Hematopoietic multipotent progenitor cell treated with erythropoietin and hydrocortisone succinate and interleukin-3 and kit ligand, for 15 days (in vitro differentiated cells): ENCODE measurements at regions not wholly inside any gene's neighbourhood (a gene's known extent, or its start where the extent isn't known, plus 50 kb on each side); places are given as distances from the start of the nearest gene placed in this dataset.
"Not testable (repeated sequence)": the region's sequence is repeated elsewhere in the genome, so short reads cannot be mapped to it uniquely, and the experiment has no call there.

Source experiments
- DNase-seq: peaks from one replicate; pipeline ENCODE4 v3.0.0-alpha.2; 2015; ENCODE audit warnings: low spot score

DNA sequence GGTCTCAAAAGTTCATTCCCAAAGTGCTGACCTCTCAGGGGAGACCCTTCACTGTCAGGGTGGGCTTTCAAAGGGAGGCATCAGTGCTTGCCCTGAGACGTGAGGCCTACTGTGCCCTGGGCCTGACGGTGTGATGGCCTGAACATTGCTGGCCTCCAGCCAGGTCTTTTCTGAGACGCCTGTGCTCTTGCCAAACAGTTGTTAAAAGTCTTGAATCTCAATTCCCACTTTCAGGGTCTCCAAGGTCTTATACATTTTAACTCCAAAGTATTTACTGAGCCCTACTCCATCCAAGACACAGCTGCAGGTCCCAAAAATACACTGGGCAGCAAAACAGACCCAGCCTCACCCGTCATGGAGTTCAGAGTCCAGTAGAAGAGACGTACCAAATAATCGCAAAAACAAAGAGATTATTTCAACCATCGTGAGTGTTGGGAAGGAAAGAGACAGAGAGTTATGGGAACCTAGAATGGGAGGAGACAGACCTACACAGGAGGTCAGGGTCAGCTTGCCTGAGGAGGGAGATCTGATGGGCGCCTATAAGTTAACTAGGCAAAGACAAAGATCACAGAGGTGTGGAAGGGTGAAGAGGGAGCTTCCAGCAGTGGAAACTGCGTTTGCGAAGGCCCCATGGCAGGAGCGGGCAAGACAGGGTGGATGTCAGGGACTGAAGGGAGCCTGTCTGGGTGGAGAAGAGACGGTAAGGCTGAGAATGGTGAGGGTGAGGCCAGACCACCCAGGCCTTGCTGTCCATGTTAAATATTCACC, 446.3 kb downstream of the PREX1 start:
- no peak for DNase-seq

DNA sequence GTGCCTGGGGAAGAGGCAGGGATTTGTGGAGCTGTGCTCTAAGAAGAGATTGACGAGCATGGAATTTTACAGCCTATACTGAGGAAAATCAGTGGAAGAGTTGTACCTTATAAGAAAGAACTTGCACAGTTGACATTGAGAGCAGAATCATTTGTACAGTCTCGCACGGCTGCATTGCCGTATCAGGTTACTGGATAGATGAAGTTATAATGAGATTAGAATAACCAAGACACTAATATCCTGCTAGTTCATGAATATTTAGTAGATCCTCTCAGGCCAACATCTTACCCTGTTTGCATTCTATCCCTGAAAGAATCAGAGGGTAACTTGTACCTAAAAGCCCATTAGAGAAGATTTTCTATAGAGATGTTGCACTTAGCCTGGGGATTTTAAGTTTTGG, 447.1 kb downstream of the PREX1 start:
- DNase-seq = no peak

DNA sequence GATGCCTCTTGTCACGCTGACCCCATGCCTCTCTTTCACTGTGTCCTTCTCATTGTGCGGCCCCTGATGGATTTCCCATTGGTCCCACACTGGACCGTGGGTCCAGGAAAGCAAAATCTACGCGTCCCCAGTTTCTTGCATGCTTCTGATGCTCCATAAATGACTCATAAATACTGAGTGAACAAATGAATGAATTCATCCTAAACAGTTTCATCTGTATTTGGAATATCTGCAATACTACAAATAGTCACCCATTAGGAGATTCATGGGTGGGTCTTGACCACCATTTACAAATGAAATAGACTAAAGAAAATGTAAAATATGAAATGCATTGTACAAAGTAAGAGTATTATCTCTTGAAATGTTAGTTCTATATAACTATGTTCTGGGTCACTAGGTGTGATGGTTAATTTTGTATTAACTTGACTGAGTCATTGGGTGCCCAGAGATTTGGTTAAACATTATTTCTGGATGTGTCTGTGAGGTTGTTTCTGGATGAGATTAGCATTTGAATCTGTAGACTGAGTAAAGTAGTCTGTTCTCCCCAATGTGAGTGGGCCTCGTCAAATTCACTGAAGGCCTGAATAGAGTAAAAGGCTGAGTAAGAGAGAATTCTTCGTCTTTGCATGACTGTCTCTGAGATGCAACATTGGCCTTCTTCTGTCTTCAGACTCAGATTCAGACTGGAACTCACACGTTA, 448.7 kb downstream of the PREX1 start:
- no peak for DNase-seq

DNA sequence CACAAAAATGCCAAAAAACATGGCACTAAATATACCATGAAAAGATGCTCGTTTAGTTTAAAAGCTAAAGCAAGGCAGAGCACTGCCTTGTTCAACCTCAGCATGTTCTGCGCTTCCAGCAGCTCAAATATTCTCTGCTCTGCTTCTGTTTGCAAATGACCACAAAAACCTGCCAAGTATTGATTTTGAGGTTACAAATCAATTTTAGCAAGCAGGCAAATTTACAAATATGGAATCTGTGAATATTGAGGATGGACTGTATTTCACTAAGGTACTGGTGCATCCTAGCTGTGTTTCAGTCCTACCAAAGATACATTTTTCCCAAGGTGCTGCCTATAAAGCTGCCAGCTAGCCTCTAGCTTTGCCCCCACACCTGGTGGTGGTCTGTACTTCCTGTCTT, 449.9 kb downstream of the PREX1 start:
- DNase-seq = no peak

DNA sequence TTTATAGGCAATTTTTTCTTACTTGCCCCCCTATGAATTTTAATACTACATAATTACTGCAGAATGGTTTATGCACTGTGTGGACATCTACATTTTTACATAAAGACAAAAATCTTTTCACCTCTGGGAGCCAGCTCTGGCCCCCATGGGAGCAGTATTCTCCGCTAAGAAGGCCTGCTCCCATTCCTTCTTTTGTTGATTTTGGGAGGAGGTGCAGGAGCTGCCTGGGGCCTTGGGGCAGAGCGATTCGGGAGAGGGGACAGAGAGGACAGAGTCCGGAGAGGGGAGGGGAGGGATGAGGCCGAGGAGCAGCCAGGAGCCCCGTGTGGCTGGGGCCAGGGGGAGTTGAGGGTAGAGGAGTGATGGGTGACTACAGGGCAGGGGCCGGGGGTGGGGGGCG, 452.0 kb downstream of the PREX1 start:
- no peak for DNase-seq

DNA sequence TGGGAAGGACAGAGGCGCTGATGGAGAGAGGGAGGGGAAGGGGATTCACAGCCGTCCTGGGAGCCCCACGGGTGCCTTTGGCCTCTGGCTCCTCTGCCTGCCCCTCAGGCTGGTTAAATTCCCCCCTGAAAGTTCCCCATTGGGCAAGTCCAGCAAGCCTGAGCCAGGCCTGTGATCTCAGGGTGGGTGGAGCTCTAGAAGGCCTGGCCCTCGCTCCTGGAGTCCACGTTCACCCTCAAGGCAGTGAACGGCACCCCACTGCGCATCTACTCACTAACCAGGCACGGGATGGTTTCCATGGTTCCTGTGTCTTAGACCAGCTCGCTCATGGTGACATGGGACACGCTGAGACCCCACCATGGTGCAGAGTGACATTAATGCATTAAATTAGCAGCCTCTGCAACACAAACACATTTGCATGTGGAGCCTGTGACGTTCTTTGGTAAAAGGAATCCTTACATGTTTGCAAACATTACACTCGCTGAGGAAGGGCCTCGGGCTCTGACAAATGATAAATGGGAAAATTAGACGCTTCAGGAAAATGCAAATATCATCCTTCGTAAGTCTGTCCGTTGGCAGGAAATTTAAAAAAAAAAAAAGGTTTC, 452.7 kb downstream of the PREX1 start:
- DNase-seq = no peak

DNA sequence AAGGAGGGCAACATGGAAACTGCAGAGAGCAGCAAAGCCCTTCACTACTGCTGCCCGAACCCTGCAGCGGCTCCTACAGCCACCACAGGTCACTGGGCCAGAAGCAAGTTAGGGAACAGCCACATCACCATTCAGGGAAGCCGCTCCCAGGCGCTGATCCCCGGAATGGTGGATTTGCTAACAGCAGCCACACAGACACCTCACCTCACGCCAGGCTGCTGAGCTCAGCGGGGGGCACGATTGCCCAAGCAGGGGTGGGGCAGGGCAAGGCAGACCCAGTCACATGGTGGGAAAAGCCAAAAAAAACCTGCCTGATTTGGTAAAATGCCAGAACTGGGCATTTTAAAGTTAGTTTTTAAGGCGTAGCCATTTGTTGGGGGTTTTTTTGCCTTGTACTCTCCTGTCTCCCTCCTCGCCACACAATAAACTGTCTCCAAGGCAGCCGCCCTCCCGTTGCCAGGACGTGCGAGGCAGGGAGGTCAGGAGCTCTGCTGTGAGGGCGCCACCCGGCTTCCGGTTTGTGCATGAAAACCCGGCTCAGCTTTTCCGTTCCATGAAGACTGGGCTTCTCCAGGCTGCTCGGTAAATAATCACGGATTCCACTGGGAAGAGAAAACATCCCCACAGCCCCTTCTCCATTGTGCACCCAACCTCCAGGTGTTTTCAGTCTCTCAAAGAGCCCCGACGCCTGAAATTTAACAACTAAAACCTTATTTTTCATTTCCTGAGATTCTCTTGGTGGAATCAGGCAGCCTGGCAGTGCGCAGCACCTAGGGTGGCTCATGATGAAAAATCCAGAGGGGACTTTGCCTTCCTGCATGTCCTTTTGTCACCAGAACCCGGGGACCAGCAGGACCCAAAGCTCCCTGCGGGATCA, 453.5 kb downstream of the PREX1 start:
- DNase-seq = not testable (repeated sequence)

DNA sequence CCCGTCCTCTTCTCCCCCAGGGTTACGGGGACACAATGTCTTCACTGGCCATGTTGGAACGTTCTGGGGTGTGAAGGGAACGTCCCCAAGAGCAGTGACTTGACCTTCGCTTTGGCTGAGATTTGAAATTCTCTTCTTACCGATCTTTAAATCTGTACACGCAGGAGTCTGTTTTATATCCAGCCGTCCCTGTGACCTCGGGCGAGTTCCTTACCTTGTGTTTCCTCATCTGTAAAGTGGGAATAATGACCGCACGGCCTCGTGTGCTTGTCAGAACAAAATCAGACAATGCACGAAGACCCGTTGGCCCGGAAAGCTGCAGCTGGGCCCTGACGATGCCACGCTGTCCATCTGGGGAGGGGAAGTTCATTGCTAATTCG, 454.3 kb downstream of the PREX1 start:
- DNase-seq = no peak

DNA sequence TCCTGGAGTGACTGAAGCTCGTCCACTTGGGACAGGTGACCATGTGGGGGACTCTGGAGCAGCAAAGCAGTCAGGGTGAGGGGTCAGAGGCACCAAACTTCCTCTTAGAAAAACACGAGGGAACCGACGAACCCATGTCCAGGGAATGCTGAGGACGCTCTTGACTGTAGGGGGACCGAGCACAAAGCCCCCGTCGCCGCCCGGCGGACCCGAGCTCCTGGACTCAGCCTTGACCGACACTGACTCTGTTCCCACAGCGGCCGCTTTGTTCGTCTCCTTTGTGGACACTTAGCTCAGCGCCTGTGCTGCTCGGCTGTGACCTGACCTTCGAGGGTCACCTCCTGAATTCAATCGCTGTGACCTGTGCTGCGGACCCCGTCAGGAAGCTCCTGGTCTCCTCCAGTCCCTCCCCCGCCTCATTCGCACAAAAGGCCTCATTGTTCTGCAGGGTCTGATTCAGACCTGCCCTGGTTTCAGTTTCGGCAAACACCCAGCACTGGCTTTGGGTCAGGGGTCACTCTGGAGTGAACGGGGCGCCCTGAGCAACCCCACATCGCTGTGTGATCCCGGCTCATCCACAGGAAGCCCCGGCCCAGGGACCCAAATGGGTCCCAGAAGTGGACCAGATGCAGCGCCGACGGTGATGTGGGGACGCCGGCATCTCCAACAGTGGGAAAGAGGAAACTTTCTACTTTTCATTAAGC, 454.8 kb downstream of the PREX1 start:
- not testable (repeated sequence) for DNase-seq

DNA sequence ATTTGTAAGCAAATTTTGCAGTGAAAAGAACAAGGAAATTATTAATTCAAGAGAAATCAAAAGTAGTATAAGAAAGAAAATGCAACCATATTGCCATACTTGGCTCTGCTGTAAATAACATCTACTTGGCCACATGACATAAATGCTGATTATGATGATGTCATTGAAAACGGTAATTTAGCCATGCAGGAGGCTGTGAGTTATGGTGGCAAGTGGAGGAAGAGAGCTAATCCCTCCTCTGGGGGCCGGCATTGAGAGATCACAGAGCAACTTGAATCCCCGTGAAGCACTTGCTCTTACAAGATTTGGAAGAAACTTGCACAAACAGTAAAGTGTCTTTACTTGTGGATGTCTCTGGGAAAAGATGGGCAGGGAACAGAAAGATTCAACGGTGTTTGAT, 456.6 kb downstream of the PREX1 start:
- no peak for DNase-seq

DNA sequence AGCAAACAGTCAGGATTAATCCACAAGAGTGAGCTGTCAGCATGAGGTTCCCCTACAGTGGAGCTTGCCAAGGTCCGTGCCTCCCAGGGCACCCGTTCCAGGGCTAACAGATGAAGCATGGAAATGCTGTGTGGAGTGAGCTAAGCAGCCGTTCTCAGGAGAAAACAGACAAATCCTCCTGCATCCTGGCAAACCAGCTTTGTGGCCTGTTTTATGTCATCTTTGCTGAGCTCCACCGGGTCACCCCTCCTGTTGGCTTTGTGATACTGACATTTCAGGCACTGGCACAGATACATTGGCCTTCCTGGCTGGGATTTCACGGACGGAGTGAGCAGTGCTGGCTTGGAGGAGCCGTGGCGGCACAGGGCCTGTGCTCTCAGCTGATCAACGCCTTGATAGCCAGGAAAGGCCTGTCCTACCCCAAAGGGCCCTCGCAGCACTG, 459.2 kb downstream of the PREX1 start:
- DNase-seq = not testable (repeated sequence)

DNA sequence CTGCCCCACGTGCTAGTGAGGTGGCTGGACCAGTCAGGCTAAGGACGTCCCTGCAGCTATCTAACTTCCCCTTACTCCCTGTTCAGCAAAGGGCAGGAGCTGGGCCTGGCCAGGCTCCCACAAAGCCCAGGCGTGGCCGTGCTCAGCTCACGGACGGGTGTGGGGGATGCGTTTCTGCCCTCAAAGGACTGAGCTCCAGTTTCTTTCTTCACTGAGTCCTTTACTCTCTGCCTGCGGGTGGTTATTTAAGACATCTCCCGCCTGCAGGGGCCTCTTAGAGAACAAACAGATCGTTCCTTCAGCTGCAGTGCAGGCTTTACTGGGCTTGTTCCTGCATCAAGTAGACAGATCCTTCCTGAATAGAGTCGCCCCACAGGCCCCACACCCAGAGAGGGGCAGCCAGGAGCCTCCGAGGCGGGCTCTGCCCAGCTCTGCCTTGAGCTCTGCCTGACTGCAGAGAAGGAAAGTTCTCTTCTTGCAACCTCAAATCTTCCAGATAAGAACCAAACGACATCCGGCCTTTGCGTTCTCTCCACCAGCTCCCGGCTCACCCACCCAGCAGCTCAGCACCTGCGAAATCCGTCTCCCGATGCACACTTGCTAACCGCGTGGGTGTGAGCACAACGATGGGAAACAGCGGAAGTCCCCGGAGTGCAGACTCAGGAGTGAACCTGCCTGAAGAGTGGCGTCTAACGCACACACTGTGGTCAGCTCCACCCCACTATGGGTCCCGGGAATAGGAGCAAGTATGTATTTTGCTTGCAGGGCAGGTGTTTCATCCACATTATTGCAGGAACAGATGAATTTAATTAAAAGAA, 460.0 kb downstream of the PREX1 start:
- not testable (repeated sequence) for DNase-seq

DNA sequence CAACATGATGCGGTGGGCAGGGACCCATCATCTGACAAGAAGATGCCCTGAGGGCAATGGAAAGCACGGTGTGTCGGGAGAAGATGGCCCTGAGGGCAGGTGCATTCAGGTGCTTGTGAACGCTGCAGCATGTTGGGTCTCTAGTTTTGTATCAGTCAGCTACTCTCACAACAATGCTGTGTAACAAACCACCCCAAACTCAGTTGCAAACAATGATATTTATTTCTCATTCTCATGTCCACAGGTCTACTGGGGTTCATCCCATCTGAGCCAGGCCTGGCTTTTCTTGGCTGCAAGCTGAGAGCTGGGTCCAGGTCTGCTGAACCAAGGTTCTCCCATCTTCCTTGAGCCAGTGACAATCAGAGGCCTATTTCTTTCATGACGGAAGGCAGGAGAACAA, 461.6 kb downstream of the PREX1 start:
- no peak for DNase-seq

DNA sequence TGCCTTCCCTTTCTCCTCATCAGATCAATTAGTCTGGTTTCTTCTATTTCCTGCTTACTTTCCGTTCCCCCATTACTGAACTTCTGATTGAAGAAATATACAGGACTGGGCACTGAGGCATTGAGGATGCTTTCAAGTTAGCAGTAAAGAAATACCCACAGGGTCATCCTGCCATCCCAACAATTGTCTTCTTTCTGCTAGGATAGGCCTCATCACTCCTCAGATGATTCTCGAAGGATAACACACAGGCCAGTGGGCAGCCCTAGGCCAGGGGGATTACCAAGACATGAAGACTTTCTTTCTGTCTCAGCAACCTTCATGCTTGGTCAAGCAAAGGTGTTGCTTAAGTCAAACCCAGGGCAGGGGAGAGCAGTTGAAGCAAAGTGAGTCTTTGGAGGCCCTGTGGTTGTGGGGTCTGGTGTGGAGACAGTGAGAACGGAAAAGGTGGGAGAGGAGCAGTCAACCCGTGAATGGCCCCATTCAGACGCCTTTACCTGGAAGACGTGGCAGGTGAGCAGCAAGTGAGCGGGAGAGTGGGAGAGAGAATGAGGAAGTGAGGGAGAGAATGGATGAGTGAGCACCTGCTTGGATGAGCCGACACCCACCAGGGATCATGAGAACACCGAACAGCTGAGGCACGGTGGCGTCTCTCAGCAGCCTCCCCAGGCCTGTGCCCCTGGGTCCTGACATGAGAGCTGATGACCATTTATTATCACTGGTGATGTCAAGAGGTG, 462.9 kb downstream of the PREX1 start:
- DNase-seq = no peak

DNA sequence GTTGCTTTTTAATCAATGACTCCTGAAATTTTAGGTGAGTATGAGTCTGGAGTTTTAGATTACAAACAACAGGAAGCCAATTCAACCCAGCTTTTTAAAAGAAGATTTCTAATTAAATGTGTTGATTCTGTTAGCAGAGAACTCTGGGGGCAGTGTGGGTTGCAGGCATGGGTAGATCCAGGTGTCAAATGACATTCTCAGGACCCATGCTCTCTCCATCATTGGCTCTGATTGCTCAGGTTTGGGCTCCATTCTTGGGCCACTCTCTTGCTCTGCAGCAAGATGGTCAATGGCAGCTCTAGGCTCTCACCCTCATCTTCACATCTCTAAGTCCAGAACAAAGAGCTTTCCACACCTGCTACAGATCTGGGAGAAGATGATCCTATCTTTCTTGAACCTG, 463.7 kb downstream of the PREX1 start:
- no peak for DNase-seq

DNA sequence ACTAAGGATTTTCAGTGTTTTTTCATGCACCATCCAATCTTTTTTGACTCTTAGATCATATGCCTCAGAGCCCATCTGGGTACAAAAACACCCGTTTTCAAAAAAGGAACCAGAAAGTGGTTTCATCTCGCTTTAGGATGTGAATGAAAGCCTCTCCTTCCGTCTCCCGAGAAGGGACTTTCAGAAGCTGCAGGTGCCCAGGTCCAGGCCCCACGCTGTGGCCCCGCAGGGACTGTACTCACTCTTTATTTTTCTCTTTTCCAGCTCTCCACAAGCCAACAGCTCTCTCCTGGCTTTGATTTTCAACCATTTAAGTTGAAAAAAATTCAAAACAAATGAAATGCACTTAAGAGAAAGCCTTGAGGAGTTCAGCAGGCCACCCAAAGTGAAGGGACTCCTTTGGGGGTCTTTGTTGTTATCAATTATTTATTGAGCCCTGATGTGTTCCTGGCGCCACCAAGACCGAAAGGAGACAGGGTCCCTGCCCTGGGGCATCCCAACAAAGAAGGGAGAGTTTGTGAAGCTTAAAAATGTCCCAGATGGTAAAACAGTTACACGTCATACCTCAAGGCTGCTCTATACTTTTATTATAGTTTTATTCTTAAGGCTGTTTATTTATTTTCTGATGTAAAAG, 467.3 kb downstream of the PREX1 start:
- no peak for DNase-seq

DNA sequence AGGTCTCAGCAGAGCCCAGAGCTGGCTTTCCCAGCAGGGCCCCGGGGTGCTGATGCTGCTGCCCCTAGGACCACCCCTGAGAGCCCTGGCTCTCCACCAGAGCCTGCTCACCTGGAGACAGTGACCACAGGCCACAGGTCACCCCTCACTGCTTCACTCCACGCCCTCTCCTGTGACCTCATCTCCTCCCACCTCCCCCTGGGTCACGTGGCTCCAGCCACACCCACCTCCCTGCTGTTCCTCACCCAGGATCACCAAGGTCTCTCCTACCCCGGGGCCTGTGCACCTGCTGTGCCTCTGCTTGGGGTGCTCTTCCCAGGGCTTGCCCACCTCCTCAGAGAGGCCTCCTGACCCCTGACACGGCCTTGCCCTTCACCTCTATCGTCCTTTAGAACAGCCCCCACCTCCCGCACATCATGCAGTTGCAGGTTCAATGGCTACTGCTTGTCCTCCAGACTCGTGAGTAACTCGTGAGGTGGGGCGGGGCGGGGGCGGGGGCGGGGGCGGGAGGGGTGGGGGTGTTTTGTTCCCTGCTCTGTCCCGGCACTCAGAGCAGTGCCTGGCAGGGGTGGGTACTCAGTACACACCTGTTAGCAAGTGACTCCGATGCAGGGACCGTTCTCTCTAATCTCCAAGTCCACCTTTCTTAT, 468.0 kb downstream of the PREX1 start:
- no peak for DNase-seq

DNA sequence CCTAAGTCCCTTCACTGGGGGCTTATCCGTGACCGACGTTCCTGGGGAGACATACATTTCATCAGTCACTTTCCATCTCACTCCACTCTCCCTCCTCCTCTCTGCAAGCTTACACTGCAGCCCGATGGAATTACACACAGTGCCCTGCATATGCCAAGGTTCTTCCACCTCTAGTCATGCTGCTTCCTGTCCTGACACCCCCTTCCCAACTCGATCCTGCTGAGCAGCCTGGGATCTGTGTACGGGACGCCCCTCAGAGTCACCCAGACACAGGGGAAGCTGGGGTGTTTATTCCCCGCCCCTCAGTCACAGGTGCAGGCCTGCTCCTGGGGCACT, 468.8 kb downstream of the PREX1 start:
- not testable (repeated sequence) for DNase-seq
